22Rv1 (cell line): ENCODE measurements at regions not wholly inside any gene's neighbourhood (a gene's known extent, or its start where the extent isn't known, plus 50 kb on each side); places are given as distances from the start of the nearest gene placed in this dataset.

Experiments
- H3K27ac ChIP-seq: fragments of 450-650 bp; 2 replicates; pipeline ENCODE4 v1.5.1; 2017
- ZFX ChIP-seq: fragments of 450-650 bp; IDR thresholded peaks from 2 replicates; pipeline ENCODE4 v1.6.1; 2017; ENCODE audit warnings: antibody characterized with exemption, borderline replicate concordance
- TF ChIP-seq, protein P1 (sequence below): fragments of 450-650 bp; IDR thresholded peaks from 2 replicates; pipeline ENCODE4 v1.5.1; 2017; ENCODE audit warnings: mild to moderate bottlenecking

DNA sequence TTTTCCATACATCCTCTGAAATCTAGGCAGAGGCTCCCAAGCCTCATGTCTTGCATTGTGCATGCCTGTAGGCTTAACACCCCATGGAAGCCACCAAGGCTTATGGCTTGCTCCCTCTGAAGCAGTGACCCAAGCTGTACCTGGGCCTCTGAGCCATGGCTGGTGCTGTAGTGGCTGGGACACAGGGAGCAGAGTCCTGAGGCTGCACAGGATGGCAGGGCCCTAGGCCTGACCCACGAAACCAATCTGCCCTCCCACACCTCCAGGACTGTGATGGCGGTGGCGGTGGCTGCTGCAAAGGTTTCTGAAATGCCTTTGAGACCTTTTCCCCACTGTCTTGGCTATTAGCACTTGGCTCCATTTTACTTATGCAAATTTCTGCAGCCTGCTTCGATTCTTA is 429.5 kb downstream of the NPHP4 start:
- H3K27ac ChIP-seq = no peak overlapping the region
- TF ChIP-seq, protein P1, sequence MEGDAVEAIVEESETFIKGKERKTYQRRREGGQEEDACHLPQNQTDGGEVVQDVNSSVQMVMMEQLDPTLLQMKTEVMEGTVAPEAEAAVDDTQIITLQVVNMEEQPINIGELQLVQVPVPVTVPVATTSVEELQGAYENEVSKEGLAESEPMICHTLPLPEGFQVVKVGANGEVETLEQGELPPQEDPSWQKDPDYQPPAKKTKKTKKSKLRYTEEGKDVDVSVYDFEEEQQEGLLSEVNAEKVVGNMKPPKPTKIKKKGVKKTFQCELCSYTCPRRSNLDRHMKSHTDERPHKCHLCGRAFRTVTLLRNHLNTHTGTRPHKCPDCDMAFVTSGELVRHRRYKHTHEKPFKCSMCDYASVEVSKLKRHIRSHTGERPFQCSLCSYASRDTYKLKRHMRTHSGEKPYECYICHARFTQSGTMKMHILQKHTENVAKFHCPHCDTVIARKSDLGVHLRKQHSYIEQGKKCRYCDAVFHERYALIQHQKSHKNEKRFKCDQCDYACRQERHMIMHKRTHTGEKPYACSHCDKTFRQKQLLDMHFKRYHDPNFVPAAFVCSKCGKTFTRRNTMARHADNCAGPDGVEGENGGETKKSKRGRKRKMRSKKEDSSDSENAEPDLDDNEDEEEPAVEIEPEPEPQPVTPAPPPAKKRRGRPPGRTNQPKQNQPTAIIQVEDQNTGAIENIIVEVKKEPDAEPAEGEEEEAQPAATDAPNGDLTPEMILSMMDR = no peak
- no peak for TF ChIP-seq ZFX

GRCh38 chr1:5562331-5562730 is 429.9 kb downstream of the NPHP4 start:
- H3K27ac ChIP-seq = no peak overlapping the region
- TF ChIP-seq, protein P1 = no peak
- TF ChIP-seq ZFX = no peak

GRCh38 chr1:5559078-5559477 is 433.1 kb downstream of the NPHP4 start:
- no peak for TF ChIP-seq ZFX
- TF ChIP-seq, protein P1 = no peak
- no peak overlapping the region for H3K27ac ChIP-seq

GRCh38 chr1:5555853-5556252 is 436.4 kb downstream of the NPHP4 start:
- TF ChIP-seq ZFX = no peak
- TF ChIP-seq, protein P1 = no peak
- no peak overlapping the region for H3K27ac ChIP-seq

DNA sequence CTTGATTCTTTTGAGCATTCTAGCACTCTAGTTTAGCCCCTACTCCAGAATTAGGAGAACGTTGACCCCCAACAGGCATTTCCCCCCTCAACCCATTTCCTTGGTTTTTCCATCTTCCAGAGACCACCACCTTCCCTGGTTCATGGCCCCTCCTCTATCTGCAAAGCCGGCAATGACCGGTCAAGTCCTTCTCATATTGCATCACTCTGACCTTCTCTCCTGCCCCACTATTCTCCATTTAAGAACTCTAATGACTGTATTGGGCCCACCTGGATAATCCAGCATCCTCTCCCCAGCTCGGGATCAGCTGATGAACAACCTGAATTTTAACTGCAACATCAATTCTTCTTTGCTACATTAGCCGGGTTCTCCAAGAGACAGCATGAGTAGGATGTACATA is 437.4 kb downstream of the NPHP4 start:
- TF ChIP-seq, protein P1 = no peak
- no peak for TF ChIP-seq ZFX
- no peak overlapping the region for H3K27ac ChIP-seq

DNA sequence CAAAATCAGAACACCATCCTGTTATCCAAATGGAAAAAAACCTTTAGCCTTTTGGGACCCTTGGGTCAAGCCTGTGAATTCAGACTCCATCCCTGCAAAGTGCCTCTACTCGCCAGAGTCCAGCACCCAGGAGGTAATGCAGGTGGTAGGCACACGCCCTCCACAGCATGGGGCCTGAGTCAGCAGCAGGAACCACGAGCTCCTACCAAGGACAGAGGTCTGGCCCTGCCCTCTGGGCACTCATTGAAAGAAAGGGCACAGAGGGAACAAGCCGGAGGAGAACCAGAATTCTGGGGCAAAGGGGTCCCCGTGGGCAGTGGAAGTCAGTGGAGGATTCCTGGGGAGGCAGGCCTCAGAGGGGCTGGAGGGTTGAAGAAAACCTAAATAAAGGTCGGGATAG is 438.1 kb downstream of the NPHP4 start:
- TF ChIP-seq ZFX = no peak
- TF ChIP-seq, protein P1 = no peak
- H3K27ac ChIP-seq = no peak overlapping the region

DNA sequence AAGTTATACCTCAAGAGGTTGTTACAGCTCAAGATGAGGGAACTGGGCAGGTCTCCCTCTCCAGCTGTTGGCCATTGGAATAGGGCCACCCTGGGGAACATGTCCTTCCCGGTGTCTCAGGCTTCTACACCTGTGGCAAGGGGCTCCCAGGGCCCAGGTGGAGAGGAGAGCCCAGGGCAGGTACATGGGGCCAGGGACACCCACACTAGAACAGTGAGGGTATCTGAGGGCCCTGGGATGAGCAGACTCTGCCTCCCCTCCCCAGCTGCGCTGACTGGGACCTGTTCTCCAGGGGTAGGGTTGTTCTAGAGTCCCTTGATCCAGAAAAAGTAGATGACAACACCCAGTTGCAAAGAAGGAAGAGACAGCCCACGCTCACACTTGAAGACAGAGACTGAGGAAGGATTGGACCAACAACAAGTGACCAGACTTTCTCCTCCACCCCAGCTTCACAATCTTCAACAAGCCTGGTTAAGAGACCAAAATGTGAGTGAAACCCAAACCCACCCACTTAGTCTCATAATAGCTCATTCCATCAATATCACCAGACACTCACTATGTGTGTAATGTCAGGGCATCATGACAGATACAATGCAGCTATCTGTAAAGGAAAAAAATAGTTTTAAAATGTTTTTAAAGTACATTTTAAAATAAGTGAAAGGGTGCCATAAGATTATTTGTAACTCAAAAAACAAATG is 439.3 kb downstream of the NPHP4 start:
- TF ChIP-seq, protein P1 = no peak
- no peak for TF ChIP-seq ZFX
- H3K27ac ChIP-seq = no peak overlapping the region
